DMS114 treated with DMSO at 0.1 percent for 48 hours (cell line): ENCODE measurements at regions not wholly inside any gene's neighbourhood (a gene's known extent, or its start where the extent isn't known, plus 50 kb on each side); places are given as distances from the start of the nearest gene placed in this dataset.

Experiments used
- DNase-seq: peaks from one replicate; lab custom pipeline; 2025; ENCODE audit not compliant: unreplicated experiment; lab: John Stamatoyannopoulos, UW

GRCh38 chr1:5751163-5751540 lies 241.1 kb downstream of the NPHP4 start:
- DNase-seq = no peak

- no peak for DNase-seq
Observed at GRCh38 chr1:5750186-5751162, 241.8 kb downstream of the NPHP4 start.

- DNase-seq = no peak
Observed at GRCh38 chr1:5748286-5749225, 243.7 kb downstream of the NPHP4 start.

- DNase-seq = no peak
Observed at GRCh38 chr1:5747426-5748285, 244.6 kb downstream of the NPHP4 start.

GRCh38 chr1:5746611-5747425 lies 245.4 kb downstream of the NPHP4 start:
- no peak for DNase-seq

GRCh38 chr1:5745800-5746610 lies 246.2 kb downstream of the NPHP4 start:
- peak; percentile 68 for DNase-seq

- DNase-seq = no peak
Observed at GRCh38 chr1:5744911-5745799, 247.1 kb downstream of the NPHP4 start.

GRCh38 chr1:5744341-5744740 lies 247.9 kb downstream of the NPHP4 start:
- DNase-seq = no peak

- no peak for DNase-seq
Observed at GRCh38 chr1:5743435-5744095, 248.7 kb downstream of the NPHP4 start.

GRCh38 chr1:5742801-5743200 lies 249.4 kb downstream of the NPHP4 start:
- DNase-seq = no peak

- no peak for DNase-seq
Observed at GRCh38 chr1:5742032-5742431, 250.2 kb downstream of the NPHP4 start.

GRCh38 chr1:5740865-5741860 lies 251.1 kb downstream of the NPHP4 start:
- DNase-seq = no peak

- no peak for DNase-seq
Observed at GRCh38 chr1:5740450-5740849, 251.8 kb downstream of the NPHP4 start.

- DNase-seq = no peak
Observed at GRCh38 chr1:5739561-5740078, 252.6 kb downstream of the NPHP4 start.

- DNase-seq = no peak
Observed at GRCh38 chr1:5738911-5739462, 253.2 kb downstream of the NPHP4 start.

GRCh38 chr1:5737081-5737480 lies 255.1 kb downstream of the NPHP4 start:
- DNase-seq = no peak
